Activated CD8-positive, alpha-beta memory T cell treated with anti-CD3 and anti-CD28 coated beads, Interleukin-2, amount 50 U/mL, for 48 hours (primary cell): ENCODE measurements at regions not wholly inside any gene's neighbourhood (a gene's known extent, or its start where the extent isn't known, plus 50 kb on each side); places are given as distances from the start of the nearest gene placed in this dataset.

Experiments used
- DNase-seq: peaks from one replicate; pipeline ENCODE4 v3.0.0-alpha.2; 2020

GRCh38 chr5:118778941-118779340 lies 209.4 kb downstream of the DTWD2 start:
- DNase-seq = no peak

GRCh38 chr5:118777189-118777736 lies 211.1 kb downstream of the DTWD2 start:
- DNase-seq = no peak

DNA sequence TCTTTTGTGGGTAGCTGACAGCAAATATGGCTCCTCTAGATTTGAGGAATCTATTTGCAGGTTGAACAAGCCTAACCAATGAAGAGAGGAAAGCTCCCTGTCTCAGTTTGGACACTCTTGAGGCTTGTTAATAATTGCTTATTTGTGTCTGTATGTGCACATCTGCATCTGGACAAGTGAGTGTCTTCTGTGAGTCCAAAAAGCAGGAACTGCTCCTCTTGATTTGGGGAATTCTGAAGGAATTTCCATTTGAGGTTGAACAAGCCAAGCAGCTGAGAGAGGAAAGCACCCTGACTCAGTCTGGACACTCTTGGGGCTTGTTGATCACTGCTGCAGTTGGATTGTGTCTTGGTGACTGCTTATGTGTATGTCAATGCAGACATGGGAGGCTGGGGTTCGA lies 211.6 kb downstream of the DTWD2 start:
- no peak for DNase-seq

GRCh38 chr5:118775790-118776499 lies 212.4 kb downstream of the DTWD2 start:
- no peak for DNase-seq

DNA sequence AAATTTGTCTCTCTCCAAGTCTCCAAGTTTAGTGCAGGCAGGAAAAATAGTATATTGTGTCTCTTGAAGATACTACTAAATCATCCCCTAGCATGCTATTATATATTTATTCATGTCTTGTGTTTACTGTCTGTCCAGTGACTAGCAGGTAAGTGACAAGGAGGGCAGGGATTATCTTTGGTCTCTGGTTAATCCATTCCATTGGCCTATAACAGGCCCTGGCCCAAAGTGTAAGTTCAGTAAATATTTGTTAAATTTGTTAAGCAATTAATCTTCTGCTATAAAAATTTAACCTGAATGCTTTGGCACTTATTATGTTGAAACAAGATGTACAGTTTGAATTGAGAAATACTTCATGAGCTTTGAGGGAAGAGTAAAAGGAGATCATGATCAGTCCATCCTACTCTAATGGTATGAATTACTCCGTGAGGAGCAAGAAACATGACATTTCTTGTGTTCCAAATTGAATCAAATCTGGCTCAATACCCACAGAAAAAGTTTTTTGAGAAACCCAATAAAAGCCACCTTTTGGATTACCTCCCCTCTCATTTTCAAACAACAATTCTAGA lies 219.7 kb downstream of the DTWD2 start:
- no peak for DNase-seq

DNA sequence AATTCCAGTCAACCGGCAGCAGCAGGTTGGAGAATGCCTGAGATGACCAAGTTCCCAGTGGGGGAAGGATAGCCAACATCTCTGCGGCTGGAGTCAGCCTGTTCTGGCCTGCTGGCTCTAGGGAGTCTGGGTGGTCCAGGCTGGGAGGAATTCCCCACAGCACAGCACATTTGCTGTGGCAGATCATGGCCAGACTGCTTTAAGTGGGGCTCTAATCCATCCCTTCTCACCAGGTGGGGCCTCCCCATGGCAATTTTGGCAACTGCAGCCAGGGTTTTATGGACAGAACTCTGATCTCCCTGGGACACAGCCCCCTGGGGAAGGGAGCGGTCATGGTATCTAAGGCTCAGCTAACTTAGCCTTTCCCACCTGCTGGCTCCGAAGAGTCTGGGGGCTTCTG lies 226.1 kb downstream of the DTWD2 start:
- DNase-seq = no peak

GRCh38 chr5:118761814-118762213 lies 226.5 kb downstream of the DTWD2 start:
- DNase-seq = no peak

- no peak for DNase-seq
These were observed 235.4 kb downstream of the DTWD2 start for GRCh38 chr5:118752969-118753368.

GRCh38 chr5:118736396-118736795 lies 252.0 kb downstream of the DTWD2 start:
- no peak for DNase-seq

DNA sequence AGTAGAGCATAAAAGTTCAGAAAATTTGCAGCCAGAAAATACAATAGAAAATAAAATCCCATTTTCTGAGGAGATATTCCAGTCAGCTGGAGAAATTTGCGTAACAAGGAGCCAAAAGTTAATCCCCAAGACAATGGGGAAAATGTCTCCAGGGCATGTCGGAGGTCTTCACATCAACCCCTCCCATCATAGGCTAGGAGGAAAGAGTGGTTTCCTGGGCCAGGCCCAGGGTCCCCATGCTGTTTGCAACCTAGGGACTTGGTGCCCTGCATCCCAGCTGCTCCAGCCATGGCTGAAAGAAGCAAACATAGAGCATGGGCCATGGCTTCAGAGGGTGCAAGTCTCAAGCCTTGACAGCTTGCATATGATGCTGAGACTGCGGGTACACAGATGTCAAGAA lies 255.0 kb downstream of the DTWD2 start:
- DNase-seq = no peak

DNA sequence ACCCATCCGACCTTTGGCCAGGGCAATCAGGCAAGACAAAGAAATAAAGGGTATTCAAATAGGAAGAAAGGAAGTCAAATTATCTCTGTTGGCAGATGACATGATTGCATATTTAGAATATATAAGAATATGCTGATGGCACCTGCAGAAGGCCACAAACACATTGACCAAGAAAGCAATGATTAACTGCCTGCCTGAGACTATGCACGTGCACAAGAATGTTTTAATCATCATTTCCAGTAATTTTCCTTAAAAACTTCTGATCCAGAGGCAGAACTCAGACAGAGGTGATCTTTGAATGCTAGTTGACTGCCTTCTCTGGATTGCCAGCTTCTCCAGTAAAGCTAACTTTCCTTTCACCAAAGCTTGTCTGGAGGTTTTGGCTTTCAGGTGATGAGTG lies 260.2 kb downstream of the DTWD2 start:
- no peak for DNase-seq

DNA sequence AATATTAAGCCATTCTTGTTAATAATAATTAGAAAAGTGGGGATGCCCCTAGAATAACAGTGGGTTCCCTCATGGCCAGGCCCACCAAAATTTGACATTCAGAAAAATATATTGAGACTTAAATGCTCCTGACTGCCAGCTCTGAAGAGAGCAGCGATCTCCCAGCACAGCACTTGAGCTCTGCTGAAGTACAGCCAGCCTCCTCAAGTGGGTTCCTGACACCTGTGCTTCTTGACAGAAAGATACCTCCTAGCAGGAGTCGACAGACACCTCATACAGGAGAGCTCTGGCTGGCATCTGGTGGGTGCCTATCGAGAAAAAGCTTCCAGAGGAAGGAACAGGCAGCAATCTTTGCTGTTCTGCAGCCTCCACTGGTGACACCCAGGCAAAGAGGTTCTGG lies 261.5 kb downstream of the DTWD2 start:
- no peak for DNase-seq

DNA sequence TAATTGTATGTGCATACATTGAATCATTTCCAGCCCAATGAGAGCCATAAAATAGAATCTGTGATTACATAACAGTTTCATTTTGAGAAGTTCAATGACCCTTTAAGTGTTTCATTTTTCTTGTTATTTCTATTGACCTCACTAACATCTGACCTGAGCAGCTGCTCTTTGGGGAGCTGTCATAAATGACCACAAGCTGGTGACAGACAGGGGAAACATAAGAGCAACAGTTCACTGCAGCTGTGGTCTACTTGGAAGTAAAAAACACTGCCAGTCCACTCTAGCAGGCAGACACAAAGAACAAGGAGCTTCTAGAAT lies 265.4 kb downstream of the DTWD2 start:
- no peak for DNase-seq

- DNase-seq = no peak
These were observed 266.0 kb downstream of the DTWD2 start for GRCh38 chr5:118722122-118723020.

DNA sequence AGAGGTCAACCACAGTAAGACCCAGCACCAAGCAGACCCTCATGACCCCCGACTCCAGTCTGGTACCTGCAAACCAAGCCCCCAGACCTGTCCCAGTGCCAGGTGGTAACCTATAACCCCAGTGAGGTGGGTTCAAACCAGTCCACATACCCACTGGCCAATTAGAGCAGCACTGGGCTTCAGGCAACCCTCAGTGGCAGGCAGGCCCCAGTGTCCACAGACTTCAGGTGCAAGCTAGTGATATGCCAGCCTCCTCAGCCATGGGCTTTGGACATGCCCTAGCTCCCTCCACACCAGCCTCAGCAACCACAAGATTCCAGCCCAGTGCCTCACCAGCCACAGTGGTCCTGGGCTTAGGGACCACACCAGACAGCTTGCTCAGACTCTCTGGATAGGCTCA lies 276.6 kb downstream of the DTWD2 start:
- no peak for DNase-seq

- DNase-seq = no peak
These were observed 282.2 kb downstream of the DTWD2 start for GRCh38 chr5:118705959-118706667.

- no peak for DNase-seq
These were observed 285.1 kb downstream of the DTWD2 start for GRCh38 chr5:118703241-118703640.

- no peak for DNase-seq
These were observed 286.6 kb downstream of the DTWD2 start for GRCh38 chr5:118701791-118702190.

DNA sequence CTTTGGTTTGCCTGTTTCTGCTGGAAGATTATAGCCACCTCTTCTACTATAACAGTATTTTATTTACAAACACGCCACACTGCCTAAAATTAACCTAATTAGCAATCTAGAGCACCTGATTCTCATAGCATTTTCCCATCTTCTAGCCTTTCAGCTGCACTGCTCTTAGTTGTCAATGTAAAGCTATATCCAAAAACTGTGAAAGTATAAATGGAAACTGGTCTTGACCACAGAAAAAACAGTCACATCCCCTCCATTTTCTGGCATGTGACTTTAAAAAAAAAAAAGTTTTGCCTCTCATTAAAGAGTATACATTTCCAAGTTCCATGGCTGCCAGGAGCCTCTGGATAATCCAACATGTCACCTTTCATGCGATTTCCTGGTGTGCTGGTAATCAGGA lies 287.8 kb downstream of the DTWD2 start:
- no peak for DNase-seq

DNA sequence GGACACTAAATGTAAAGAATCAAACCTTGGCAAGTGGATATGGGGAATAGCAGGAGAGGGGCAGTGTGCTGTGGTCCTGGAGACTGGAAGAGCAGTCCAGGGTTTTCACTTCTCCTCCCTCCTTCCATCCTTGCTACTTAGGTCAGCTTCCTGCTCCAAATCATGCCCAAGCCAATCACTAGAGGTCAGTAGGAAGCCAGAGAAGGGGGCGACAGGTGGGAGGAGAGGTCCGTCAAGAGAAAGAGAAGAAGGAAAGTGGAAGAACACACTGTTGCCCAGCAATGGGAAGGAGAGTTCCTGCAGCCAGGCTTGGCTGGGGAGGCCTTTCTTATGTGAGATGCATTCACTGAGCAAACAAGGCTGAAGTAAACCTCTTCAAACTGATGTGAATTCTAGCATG lies 289.6 kb downstream of the DTWD2 start:
- DNase-seq = no peak

DNA sequence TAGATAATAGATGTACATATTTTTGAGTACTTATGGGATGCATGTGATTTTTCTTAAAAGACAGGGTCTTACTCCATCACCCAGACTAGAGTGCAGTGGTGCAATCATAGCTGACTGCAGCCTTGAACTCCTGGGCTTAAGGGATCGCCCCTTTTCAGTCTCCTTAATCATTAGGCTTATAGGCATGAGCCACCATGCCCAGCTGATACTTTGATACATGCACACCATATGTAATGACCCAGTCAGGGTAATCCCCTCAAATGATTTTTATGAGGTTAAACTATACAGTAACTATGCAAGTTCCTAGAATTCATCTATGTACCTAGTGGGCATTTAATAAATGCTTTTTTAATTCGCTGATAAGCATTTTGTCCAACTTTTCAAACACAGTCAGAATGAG lies 292.3 kb downstream of the DTWD2 start:
- no peak for DNase-seq

- no peak for DNase-seq
These were observed 295.5 kb downstream of the DTWD2 start for GRCh38 chr5:118692811-118693342.
